Keratinocyte (primary cell): ENCODE measurements at regions not wholly inside any gene's neighbourhood (a gene's known extent, or its start where the extent isn't known, plus 50 kb on each side); places are given as distances from the start of the nearest gene placed in this dataset.

Experiments
- DNase-seq: peaks from one replicate; pipeline ENCODE4 v3.0.0-alpha.2; 2011; ENCODE audit warnings: low read depth, missing footprints, low spot score
- FAIRE-seq: peaks from 2 replicates; lab custom pipeline; 2011; peaks lifted over from hg19 to GRCh38; lab: Jason Lieb, UNC
- H2AFZ ChIP-seq: 2 replicates; pipeline ENCODE4 v1.6.0; 2012; ENCODE audit warnings: low read length, control low read depth, inconsistent platforms; ENCODE audit not compliant: control insufficient read depth
- H3K27ac ChIP-seq: 2 replicates; pipeline ENCODE4 v1.5.1; 2011; ENCODE audit warnings: low read length; ENCODE audit not compliant: control insufficient read depth, insufficient read depth
- H3K27me3 ChIP-seq: 3 replicates; pipeline ENCODE4 v1.6.0; 2011; ENCODE audit warnings: low read length; ENCODE audit not compliant: control insufficient read depth, insufficient read depth; ENCODE audit errors: extremely low read depth
- H3K36me3 ChIP-seq, 2 experiments: 2 replicates in 1 of 2; 3 replicates in 1 of 2; pipeline ENCODE4 v1.5.1; 2011; ENCODE audit warnings: low read length in 2 of 2, mild to moderate bottlenecking in 1 of 2; ENCODE audit not compliant: control insufficient read depth in 2 of 2, insufficient read depth in 2 of 2; ENCODE audit errors: extremely low read depth in 1 of 2
- H3K4me1 ChIP-seq: 3 replicates; pipeline ENCODE4 v1.5.1; 2011; ENCODE audit warnings: low read length; ENCODE audit not compliant: control insufficient read depth, insufficient read depth; ENCODE audit errors: extremely low read depth
- H3K4me2 ChIP-seq: 3 replicates; pipeline ENCODE4 v1.6.0; 2011; ENCODE audit warnings: low read depth, low read length; ENCODE audit not compliant: control insufficient read depth, insufficient read depth; ENCODE audit errors: extremely low read depth
- H3K4me3 ChIP-seq, 3 experiments: fragments of 200-600 bp in 1 of 3; sonication (generic) in 1 of 3; 2 replicates in 2 of 3; 3 replicates in 1 of 3; pipeline ENCODE4 v1.5.1; 2011 to 2016; ENCODE audit warnings: low read length in 3 of 3, mild to moderate bottlenecking in 3 of 3, control low read depth in 2 of 3, inconsistent platforms in 1 of 3, low read depth in 1 of 3, mixed read lengths in 1 of 3, mixed run types in 1 of 3, moderate library complexity in 1 of 3; ENCODE audit not compliant: control insufficient read depth in 2 of 3, insufficient read depth in 2 of 3; ENCODE audit errors: extremely low read depth in 1 of 3
- H3K79me2 ChIP-seq: 2 replicates; pipeline ENCODE4 v1.6.0; 2012; ENCODE audit warnings: low read length; ENCODE audit not compliant: control insufficient read depth, insufficient read depth
- H3K9ac ChIP-seq: 3 replicates; pipeline ENCODE4 v1.6.0; 2011; ENCODE audit warnings: low read length; ENCODE audit not compliant: control insufficient read depth, insufficient read depth; ENCODE audit errors: extremely low read depth
- H3K9me1 ChIP-seq: 3 replicates; pipeline ENCODE4 v1.6.0; 2011; ENCODE audit warnings: low read length; ENCODE audit not compliant: control insufficient read depth, insufficient read depth; ENCODE audit errors: extremely low read depth
- H3K9me3 ChIP-seq: 2 replicates; pipeline ENCODE4 v1.5.1; 2012; ENCODE audit warnings: low read depth, low read length; ENCODE audit not compliant: control insufficient read depth
- H4K20me1 ChIP-seq: 3 replicates; pipeline ENCODE4 v1.6.0; 2011; ENCODE audit warnings: low read length; ENCODE audit not compliant: control insufficient read depth, insufficient read depth; ENCODE audit errors: extremely low read depth
- EZH2 ChIP-seq: IDR thresholded peaks from one replicate; pipeline ENCODE4 v1.6.1; 2012; ENCODE audit warnings: inconsistent platforms, mild to moderate bottlenecking, low read length, moderate library complexity
- dilution Hi-C: fragments of 300-500 bp; cut with MboI; formaldehyde crosslinking; loops from one replicate; pipeline ENCODE4 v1.7.0; 2020; ENCODE audit warnings: low sequenced_read_pairs; ENCODE audit not compliant: extremely low pct_ligation_motif_present
- TF ChIP-seq, protein P1 (sequence below), 3 experiments: IDR thresholded peaks in 1 of 3; conservative IDR thresholded peaks in 1 of 3; optimal IDR thresholded peaks in 1 of 3; 2 replicates in 2 of 3; 3 replicates in 1 of 3; pipeline versions ENCODE3 to v1.5.1; 2011; ENCODE audit warnings: low read length in 3 of 3, mild to moderate bottlenecking in 3 of 3, moderate library complexity in 2 of 3, control low read depth in 1 of 3, inconsistent platforms in 1 of 3; ENCODE audit not compliant: insufficient read depth in 2 of 3; ENCODE audit errors: extremely low read depth in 1 of 3

DNA sequence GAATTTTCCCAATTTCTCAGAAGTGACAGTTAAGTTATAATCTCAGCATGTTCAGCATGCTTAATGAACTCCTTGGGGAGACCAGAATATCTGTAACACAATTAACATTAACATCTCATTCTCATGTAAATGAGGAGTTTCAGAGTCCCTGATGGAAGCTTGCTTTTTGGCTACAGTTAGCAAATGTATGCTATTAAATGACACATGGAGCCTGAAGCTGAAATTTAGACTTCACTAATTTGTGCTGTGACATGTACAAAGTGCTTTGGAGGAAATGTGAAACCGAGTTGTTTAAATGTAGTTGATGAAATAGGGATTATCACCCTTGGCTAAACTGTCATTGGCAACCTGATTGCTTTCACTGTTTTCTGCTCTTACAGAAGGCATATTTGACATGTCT, 2265.1 kb upstream of the PCDH20 start:
- dilution Hi-C loops, result no loop called here

DNA sequence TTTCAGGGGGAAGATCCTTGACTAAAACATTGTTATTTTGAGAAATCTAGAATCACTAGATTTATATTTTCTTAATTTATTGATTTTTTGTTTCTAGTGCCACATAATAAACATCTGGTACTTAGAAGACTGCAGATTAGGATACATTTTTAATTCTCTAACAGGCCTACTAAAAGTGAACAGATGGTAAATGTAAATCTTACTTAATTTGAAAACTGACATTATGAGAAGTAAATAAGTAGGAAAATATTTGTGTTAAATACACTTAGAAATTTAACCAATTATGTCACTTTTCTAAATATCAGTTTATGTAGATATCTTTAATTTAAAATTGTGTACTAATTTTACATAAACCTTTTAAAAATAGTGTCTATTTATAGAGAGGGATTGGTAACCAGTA, 2255.6 kb upstream of the PCDH20 start:
- Histone ChIP-seq H3K9me3 (no peaks in the 10 kb centered on the region), H4K20me1 (no peaks in the 10 kb centered on the region), H3K9ac (no peak overlapping the region), H3K4me1 (no peaks in the 10 kb centered on the region), H3K36me3 (no peaks in the 10 kb centered on the region), H3K27ac (no peak overlapping the region), H3K9me1 (no peaks in the 10 kb centered on the region), H3K27me3 (no peaks in the 10 kb centered on the region), H2AFZ (no peak overlapping the region), H3K4me2 (no peak overlapping the region), H3K4me3 (no peak overlapping the region), H3K79me2 (no peaks in the 10 kb centered on the region)
- dilution Hi-C loops, result no loop called here
- no peak for DNase-seq
- no peak for FAIRE-seq
- TF ChIP-seq EZH2, result no peak
- TF ChIP-seq, protein P1, sequence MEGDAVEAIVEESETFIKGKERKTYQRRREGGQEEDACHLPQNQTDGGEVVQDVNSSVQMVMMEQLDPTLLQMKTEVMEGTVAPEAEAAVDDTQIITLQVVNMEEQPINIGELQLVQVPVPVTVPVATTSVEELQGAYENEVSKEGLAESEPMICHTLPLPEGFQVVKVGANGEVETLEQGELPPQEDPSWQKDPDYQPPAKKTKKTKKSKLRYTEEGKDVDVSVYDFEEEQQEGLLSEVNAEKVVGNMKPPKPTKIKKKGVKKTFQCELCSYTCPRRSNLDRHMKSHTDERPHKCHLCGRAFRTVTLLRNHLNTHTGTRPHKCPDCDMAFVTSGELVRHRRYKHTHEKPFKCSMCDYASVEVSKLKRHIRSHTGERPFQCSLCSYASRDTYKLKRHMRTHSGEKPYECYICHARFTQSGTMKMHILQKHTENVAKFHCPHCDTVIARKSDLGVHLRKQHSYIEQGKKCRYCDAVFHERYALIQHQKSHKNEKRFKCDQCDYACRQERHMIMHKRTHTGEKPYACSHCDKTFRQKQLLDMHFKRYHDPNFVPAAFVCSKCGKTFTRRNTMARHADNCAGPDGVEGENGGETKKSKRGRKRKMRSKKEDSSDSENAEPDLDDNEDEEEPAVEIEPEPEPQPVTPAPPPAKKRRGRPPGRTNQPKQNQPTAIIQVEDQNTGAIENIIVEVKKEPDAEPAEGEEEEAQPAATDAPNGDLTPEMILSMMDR (optimal IDR thresholded peaks at IDR 0.05 in 1 of 3, IDR thresholded peaks at IDR 0.05 in 1 of 3, conservative IDR thresholded peaks at IDR 0.05 in 1 of 3; ENCODE audit: extremely low read depth in 1 of 3, insufficient read depth in 2 of 3, low read length in 3 of 3), result no peak

More for the DNA sequence above, 2265.1 kb upstream of the PCDH20 start:
- Histone ChIP-seq H3K4me1 (no peaks in the 10 kb centered on the region), H2AFZ (no peak overlapping the region), H3K27ac (no peak overlapping the region), H3K79me2 (no peaks in the 10 kb centered on the region), H3K36me3 (no peaks in the 10 kb centered on the region), H3K4me2 (no peak overlapping the region), H3K27me3 (no peaks in the 10 kb centered on the region), H4K20me1 (no peaks in the 10 kb centered on the region), H3K9me1 (no peaks in the 10 kb centered on the region), H3K9me3 (no peaks in the 10 kb centered on the region), H3K9ac (no peak overlapping the region), H3K4me3 (no peak overlapping the region)
- TF ChIP-seq EZH2, result no peak
- TF ChIP-seq, protein P1 (optimal IDR thresholded peaks at IDR 0.05 in 1 of 3, IDR thresholded peaks at IDR 0.05 in 1 of 3, conservative IDR thresholded peaks at IDR 0.05 in 1 of 3; ENCODE audit: extremely low read depth in 1 of 3, insufficient read depth in 2 of 3, low read length in 3 of 3), result no peak
- no peak for DNase-seq
- FAIRE-seq, result no peak
